Smooth muscle cell (in vitro differentiated cells): ENCODE measurements at regions not wholly inside any gene's neighbourhood (a gene's known extent, or its start where the extent isn't known, plus 50 kb on each side); places are given as distances from the start of the nearest gene placed in this dataset.

Experiments
- DNase-seq: peaks from one replicate; lab custom pipeline; 2025; ENCODE audit not compliant: unreplicated experiment; lab: John Stamatoyannopoulos, UW
- H2AFZ ChIP-seq: fragments of 200-600 bp; sonication (generic); 2 replicates; pipeline ENCODE4 v1.6.0; 2016; ENCODE audit warnings: antibody characterized with exemption, low read depth, mild to moderate bottlenecking
- H3F3A ChIP-seq: fragments of 200-600 bp; sonication (generic); 2 replicates; pipeline ENCODE4 v1.6.0; 2017; ENCODE audit warnings: antibody characterized with exemption, low read depth
- H3K27ac ChIP-seq: fragments of 200-600 bp; sonication (generic); 2 replicates; pipeline ENCODE4 v1.5.1; 2016; ENCODE audit warnings: low read depth, mild to moderate bottlenecking
- H3K27me3 ChIP-seq: fragments of 200-600 bp; sonication (generic); 2 replicates; pipeline ENCODE4 v1.6.1; 2016; ENCODE audit warnings: low read depth, mild to moderate bottlenecking
- H3K36me3 ChIP-seq: fragments of 200-600 bp; sonication (generic); 2 replicates; pipeline ENCODE4 v1.5.1; 2016; ENCODE audit warnings: low read depth
- H3K4me1 ChIP-seq: fragments of 200-600 bp; sonication (generic); 2 replicates; pipeline ENCODE4 v1.5.1; 2016; ENCODE audit warnings: low read depth
- H3K4me2 ChIP-seq: fragments of 200-600 bp; sonication (generic); 2 replicates; pipeline ENCODE4 v1.6.0; 2016; ENCODE audit warnings: mild to moderate bottlenecking
- H3K4me3 ChIP-seq: fragments of 200-600 bp; sonication (generic); 2 replicates; pipeline ENCODE4 v1.5.1; 2016; ENCODE audit warnings: mild to moderate bottlenecking
- H3K79me2 ChIP-seq: fragments of 200-600 bp; sonication (generic); 2 replicates; pipeline ENCODE4 v1.6.0; 2016; ENCODE audit warnings: low read depth, mild to moderate bottlenecking
- H3K9ac ChIP-seq: fragments of 200-600 bp; sonication (generic); 2 replicates; pipeline ENCODE4 v1.6.0; 2016; ENCODE audit warnings: low read depth
- H3K9me3 ChIP-seq: fragments of 200-600 bp; sonication (generic); replicated peaks from 2 replicates; pipeline ENCODE4 v1.5.1; 2016; ENCODE audit warnings: low read depth
- H4K20me1 ChIP-seq: fragments of 200-600 bp; sonication (generic); 2 replicates; pipeline ENCODE4 v1.6.0; 2016; ENCODE audit warnings: low read depth
- WGBS: methylation state at CpG from one replicate; pipeline ENCODE4 v1.1.7; 2016; ENCODE audit warnings: low lambda C conversion rate; 5-methylcytosine and 5-hydroxymethylcytosine counted together
- TF ChIP-seq, protein P1 (sequence below): fragments of 200-600 bp; sonication (generic); IDR thresholded peaks from 2 replicates; pipeline ENCODE4 v1.5.1; 2017; ENCODE audit warnings: borderline replicate concordance, mild to moderate bottlenecking, antibody characterized with exemption; ENCODE audit not compliant: insufficient read depth, poor library complexity, severe bottlenecking

DNA sequence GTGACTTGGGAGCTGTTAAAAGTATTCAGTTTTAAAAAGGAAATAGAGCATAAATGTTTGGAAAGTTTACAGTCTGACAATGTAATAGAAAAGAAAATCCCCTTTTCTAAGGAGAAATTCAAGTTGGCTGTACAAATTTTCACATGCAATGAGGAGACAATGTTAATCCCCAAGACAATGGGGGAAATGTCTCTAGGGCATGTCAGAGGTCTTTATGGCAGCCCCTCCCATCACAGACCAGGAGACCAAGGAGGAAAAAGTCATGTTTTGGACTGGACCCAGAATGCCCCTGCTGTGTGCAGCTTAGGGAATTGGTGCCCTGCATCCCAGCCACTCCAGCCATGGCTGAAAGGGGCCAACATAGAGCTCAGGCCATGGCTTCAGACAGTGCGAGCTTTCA, 831.1 kb upstream of the ADGRL3 start:
- Histone ChIP-seq H3K9ac (no peak overlapping the region), H3K27ac (no peak overlapping the region), H3K27me3 (no peaks in the 10 kb centered on the region), H3K4me2 (no peak overlapping the region), H3K9me3 (no peaks in the 10 kb centered on the region), H3K79me2 (no peaks in the 10 kb centered on the region), H3K36me3 (no peaks in the 10 kb centered on the region), H2AFZ (no peak overlapping the region), H4K20me1 (no peaks in the 10 kb centered on the region), H3K4me3 (no peak overlapping the region), H3K4me1 (peaks cover 5% of the 10 kb centered on the region), H3F3A (no peaks in the 10 kb centered on the region)
- TF ChIP-seq, protein P1, sequence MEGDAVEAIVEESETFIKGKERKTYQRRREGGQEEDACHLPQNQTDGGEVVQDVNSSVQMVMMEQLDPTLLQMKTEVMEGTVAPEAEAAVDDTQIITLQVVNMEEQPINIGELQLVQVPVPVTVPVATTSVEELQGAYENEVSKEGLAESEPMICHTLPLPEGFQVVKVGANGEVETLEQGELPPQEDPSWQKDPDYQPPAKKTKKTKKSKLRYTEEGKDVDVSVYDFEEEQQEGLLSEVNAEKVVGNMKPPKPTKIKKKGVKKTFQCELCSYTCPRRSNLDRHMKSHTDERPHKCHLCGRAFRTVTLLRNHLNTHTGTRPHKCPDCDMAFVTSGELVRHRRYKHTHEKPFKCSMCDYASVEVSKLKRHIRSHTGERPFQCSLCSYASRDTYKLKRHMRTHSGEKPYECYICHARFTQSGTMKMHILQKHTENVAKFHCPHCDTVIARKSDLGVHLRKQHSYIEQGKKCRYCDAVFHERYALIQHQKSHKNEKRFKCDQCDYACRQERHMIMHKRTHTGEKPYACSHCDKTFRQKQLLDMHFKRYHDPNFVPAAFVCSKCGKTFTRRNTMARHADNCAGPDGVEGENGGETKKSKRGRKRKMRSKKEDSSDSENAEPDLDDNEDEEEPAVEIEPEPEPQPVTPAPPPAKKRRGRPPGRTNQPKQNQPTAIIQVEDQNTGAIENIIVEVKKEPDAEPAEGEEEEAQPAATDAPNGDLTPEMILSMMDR, result no peak
- WGBS, result 100% methylated on average over 1 of the region's 1 CpG
- no peak for DNase-seq

GRCh38 chr4:60378010-60378409, 822.1 kb upstream of the ADGRL3 start:
- no peaks in the 10 kb centered on the region for H3K9me3 ChIP-seq
- no peaks in the 10 kb centered on the region for H3F3A ChIP-seq
- H3K4me3 ChIP-seq, result no peak overlapping the region
- no peak overlapping the region for H3K27ac ChIP-seq
- H3K4me1 ChIP-seq, result no peaks in the 10 kb centered on the region
- no peak overlapping the region for H2AFZ ChIP-seq
- H3K79me2 ChIP-seq, result no peaks in the 10 kb centered on the region
- 100% methylated on average over 1 of the region's 1 CpG for WGBS
- H4K20me1 ChIP-seq, result no peaks in the 10 kb centered on the region
- no peak for DNase-seq
- no peaks in the 10 kb centered on the region for H3K27me3 ChIP-seq
- no peak overlapping the region for H3K4me2 ChIP-seq
- H3K9ac ChIP-seq, result no peak overlapping the region
- TF ChIP-seq, protein P1, result no peak
- no peaks in the 10 kb centered on the region for H3K36me3 ChIP-seq

DNA sequence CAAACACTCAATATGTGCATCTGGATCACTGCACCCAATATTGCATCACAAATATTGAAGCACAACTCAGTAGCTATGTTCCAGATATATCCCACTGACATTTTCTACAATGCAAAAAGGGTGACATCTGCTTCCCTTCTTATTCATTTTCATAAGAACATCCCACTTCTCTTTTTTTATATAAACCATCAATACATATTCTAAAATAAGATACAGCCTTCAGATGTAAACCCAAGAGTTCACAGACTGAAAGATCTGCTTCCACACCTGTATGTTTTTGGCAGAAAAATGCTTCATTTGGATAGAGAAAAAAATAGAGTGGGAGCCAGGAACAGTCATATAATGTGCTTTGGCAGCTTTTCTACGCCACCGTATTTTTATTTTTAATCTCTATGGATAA, 815.6 kb upstream of the ADGRL3 start:
- Histone ChIP-seq H3K27ac (no peak overlapping the region), H3F3A (no peaks in the 10 kb centered on the region), H2AFZ (no peak overlapping the region), H3K4me2 (no peak overlapping the region), H4K20me1 (no peaks in the 10 kb centered on the region), H3K4me3 (no peak overlapping the region), H3K36me3 (no peaks in the 10 kb centered on the region), H3K4me1 (no peaks in the 10 kb centered on the region), H3K79me2 (no peaks in the 10 kb centered on the region), H3K9me3 (no peaks in the 10 kb centered on the region), H3K9ac (no peak overlapping the region), H3K27me3 (no peaks in the 10 kb centered on the region)
- TF ChIP-seq, protein P1, result no peak
- WGBS, result 91% methylated on average over 2 of the region's 2 CpGs
- no peak for DNase-seq

- WGBS, result 78% methylated on average over 4 of the region's 4 CpGs
These were observed 810.5 kb upstream of the ADGRL3 start for GRCh38 chr4:60389633-60390032.

More at GRCh38 chr4:60389633-60390032, 810.5 kb upstream of the ADGRL3 start:
- Histone ChIP-seq H3F3A (no peaks in the 10 kb centered on the region), H3K9me3 (no peaks in the 10 kb centered on the region), H4K20me1 (no peaks in the 10 kb centered on the region), H3K4me1 (no peaks in the 10 kb centered on the region), H2AFZ (no peak overlapping the region), H3K4me2 (no peak overlapping the region), H3K27ac (no peak overlapping the region), H3K4me3 (no peak overlapping the region), H3K27me3 (no peaks in the 10 kb centered on the region), H3K36me3 (no peaks in the 10 kb centered on the region), H3K9ac (no peak overlapping the region), H3K79me2 (no peaks in the 10 kb centered on the region)
- TF ChIP-seq, protein P1, result no peak
- no peak for DNase-seq
